ENCODE measurements at regions not wholly inside any gene's neighbourhood (a gene's known extent, or its start where the extent isn't known, plus 50 kb on each side); places are given as distances from the start of the nearest gene placed in this dataset.

DNA sequence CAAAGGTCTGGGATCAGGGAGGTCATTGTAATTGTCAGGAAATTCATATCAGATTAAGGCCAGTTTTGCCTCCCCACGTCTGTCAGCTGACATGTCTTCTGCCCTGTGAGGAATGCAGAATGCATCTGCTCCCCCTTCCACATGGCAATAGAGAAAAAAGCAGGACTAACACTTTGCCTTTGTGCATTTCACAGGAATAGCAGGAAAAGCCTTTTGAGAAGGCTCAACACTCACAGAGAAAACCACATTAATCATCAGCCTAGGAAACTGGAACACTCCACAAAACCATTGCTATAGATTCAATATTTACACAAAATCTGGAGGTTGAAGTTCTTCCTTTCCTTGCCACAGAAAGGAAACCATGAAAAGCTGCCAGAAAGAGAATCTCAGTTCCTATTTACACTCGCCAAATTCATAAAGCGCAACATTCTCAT is 165.2 kb upstream of the HES1 start:
- DNase-seq = no peak

DNA sequence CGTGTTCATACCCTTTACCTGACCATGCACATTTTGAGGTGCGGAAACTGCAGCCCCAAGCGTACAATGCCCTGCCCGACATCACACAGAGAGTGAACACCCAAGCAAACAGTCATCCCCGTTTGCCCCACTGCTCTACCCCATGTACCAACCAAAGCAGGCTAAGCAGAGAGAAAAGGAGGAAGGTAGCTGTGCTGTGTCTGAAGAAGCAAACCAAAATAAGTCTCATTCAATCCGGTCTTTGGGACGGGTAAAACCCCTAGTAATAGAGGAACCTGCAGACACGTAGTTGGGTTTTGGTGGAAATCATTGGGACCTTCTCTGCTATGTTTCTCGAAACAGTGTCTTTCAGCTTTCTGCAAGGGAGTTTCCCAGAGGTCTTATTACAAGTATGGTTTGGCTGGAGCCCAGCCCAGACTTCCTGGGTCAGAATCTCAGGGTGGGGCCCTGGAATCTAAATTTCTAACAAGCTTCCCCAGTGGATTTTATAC is 164.6 kb upstream of the HES1 start:
- DNase-seq = no peak

DNA sequence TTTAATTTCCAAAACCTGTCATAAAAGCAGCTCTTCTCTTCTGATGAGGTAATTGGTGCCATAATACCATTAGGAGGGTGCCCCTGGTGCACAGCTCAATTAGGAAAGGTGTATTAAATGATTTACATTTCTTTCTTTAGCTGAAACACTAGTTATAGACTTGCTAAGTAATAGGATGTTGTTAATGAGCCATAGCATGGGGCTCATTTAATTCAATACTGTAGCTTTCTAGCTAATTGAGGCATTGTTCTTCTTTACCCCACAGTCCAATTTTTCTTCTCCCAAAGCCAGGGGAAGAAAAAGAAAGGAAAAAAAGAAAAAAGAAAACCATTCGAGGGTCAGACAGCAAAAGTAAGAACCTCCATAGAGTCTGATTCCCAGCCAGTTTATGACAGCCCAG is 164.0 kb upstream of the HES1 start:
- DNase-seq = no peak

DNA sequence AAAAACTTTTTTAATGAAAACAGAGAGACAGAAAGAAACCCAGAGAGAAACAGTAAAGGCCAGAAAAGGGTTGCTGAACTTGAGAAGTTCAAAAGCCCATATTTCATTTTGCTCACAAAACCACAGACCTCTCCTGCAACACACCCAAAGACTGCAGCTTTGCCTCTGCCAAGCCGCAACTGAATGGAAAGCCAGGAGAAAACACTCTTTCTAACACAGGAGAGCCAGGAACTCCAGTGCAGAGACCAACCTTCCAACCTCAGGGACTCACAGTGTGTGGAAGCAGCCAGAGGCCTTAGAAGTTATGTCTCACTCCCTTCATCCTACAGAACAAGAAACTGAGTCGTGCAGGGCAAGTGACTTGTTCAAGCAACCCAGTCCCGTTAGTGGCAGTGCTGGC is 163.1 kb upstream of the HES1 start:
- no peak for DNase-seq

DNA sequence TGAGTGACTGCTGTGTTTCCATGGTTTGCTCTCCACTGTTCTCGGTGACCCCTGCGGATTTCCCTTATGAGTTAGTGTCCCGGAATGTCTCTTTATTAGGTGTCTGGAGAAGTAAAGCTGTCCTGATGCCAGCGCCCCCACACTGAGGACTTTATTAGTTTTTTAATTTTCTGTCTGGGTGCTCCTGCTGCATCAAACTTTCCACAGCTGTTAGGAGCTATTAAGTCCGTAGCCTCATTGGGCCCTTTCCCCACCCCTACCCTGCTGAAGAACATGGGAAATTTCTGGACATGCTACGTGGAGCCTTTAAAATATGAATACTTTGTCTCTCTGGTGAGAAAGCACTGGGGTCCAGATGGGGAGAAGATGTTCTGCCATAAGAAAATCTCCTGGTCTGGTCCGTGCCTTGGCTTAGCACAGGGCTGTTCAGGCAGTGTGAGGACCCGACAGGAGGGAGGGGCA is 161.7 kb upstream of the HES1 start:
- no peak for DNase-seq

DNA sequence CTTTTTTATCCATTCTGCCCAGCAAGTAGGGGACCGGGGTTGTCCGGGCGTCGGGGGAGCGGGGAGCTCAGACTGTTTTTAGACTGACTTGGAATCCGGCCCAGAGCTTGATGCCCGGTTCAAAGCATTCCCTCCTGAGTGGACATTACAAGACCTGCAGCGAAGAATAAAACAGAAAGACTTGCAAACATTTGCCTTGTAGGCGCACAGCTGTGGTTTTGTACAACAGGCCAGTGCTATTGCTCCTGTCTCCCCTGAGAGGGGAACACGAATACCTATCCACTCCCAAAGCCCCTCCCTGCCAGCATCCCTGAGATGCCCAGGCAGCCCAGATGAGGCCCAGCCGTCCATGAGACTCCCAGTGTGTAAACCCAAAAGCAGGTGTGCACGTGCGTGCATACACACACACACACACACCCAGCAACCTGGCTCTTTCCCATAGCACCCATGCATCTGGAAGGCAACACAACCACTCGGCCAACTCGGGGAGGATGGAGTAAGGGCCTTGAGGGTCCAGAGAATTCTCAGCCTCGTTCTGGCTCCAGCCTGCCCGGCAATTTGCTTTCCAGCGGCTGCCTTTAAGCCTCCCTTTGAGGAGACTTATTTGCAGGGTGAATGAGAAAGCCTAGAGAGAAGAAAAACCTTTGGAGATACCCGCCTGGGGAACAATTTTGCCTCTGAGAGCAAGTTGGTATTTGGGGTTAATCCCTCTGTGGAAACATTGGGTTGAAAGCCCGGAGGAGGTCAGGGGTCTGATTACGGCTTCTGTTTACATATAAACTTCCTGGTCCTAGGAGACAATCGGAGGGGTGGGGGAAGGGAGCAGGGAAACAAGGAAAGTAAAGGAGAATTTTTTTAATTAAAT is 161.0 kb upstream of the HES1 start:
- DNase-seq = no peak

DNA sequence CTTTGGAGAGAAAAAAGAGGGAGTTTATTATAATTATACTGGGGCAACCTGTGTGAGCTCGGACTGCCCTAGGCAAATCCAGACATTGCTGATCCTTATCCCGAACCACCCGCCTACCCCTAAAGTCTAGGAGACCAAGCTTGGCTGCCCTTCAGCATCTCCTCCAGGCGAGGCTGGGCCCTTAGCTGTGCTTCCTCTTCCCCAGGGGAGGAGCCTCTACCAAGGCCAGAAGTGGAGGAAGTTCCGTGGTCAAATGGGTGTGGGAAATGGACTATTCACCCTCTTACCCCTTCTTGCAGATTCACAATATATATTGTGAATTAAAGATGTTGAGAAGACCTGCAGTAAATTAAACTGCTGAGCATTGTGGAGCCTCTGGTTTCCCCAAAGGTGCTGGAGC is 158.3 kb upstream of the HES1 start:
- DNase-seq = no peak

DNA sequence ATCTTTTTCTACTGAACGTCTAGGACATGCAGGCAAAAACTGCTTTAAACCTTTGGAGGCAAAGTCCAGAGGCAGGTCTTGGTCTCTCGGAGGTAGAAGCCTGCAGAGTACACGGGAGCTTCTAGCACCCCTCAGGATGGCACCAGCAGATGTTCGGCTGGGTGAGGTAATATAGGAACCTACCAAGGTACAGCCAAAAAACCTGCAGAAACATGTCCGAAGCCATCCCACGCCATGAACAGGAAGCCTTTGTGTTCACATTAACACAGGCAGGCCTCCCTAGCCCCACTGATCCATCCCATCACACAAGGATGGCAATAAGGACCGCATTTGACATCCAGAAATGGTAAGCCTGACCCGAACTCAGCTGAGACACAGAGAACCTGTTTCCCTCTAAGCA is 157.9 kb upstream of the HES1 start:
- DNase-seq = no peak

DNA sequence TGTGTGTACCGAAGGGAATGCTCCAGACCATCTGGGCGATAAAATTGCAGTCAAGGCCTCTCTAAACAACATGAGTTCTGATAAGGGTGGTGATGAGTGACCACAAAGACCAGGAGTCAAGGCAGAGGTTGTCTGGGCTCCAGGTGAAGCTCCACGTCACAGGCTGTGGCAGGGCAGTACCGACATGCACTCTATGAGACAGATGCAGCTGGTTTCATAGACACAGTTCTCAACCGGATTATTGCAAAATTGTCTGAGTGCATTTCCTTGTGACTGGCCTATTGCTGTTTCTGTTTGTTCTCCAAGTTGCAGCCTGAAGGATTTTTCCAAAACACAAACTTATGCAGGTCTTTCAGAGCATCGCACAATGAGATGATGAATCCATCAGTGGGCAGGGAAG is 157.5 kb upstream of the HES1 start:
- DNase-seq = no peak

DNA sequence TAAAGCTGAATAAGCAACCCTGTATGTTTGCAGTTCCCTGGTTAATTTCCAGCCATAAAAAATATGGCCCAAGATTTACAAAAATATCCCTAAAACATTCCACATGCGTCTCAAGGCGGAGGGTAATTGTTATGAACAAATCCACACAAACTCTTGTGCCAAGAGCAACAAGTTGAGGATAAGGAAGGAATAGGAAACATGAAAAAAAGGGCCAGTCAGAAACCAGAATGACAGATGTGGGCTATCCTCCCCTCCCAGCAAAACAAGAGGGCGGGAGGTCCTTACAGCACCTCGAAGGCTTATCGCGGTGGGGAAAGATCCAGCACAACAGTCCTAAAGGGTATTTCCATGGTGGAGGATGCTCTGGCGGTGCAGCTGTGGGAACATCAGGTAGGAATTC is 155.6 kb upstream of the HES1 start:
- no peak for DNase-seq

DNA sequence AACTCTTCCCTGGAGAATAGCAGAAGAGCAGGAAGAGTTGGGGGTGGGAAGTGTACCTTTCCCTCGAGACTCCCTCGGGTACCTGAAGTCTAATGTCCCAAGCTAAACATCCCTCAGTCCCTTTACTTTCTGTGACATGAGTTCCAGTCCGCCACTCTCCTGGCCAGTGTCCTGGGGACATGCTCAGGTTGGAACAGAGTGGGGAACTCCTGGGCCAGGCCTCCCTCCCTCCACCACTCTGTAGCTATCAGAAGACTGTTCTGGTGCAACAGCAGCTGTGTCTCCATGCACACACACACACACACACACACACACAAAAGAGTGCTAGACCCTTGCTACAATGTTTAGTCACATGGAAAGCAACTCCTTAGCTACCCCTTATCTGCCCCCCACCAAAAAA is 155.0 kb upstream of the HES1 start:
- DNase-seq = no peak

DNA sequence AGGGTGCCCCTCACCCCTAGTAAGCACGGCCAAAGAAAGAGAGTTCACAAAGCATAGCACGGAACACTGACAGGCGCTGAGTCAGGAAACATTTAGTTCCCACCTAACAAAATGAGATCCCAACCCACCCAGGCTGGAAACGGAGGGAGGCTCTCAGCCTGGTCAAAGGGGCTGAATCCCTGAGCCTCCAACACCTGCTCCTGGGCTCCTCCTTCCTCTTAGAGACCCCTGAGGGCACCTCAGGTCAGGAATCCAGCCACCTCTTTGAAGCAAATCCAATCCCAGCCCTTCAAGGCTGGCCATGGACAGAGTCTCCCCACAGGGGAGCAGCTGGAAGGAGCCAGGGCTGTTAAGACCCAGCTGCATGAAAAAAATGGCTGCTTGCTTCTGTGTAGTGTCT is 154.4 kb upstream of the HES1 start:
- no peak for DNase-seq

DNA sequence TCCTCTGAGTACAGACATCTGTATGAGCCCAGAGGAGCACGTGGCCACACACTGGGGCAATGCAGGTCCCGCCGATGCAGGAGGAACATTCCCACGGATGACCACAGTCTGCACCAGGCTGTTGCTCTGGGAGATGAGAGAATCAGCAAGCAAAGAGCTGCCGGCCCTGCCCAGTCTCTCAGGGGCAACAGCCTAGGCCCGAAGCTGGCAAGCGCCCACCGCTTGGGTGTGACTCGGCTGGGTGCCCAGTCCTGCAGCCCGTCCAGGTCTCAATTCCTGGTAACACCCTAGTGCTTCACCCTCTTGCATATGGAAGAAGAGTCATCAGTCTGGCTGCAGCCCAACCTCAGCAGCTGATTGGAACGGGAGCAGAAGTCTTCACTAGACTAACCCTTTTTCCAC is 153.7 kb upstream of the HES1 start:
- DNase-seq = no peak

DNA sequence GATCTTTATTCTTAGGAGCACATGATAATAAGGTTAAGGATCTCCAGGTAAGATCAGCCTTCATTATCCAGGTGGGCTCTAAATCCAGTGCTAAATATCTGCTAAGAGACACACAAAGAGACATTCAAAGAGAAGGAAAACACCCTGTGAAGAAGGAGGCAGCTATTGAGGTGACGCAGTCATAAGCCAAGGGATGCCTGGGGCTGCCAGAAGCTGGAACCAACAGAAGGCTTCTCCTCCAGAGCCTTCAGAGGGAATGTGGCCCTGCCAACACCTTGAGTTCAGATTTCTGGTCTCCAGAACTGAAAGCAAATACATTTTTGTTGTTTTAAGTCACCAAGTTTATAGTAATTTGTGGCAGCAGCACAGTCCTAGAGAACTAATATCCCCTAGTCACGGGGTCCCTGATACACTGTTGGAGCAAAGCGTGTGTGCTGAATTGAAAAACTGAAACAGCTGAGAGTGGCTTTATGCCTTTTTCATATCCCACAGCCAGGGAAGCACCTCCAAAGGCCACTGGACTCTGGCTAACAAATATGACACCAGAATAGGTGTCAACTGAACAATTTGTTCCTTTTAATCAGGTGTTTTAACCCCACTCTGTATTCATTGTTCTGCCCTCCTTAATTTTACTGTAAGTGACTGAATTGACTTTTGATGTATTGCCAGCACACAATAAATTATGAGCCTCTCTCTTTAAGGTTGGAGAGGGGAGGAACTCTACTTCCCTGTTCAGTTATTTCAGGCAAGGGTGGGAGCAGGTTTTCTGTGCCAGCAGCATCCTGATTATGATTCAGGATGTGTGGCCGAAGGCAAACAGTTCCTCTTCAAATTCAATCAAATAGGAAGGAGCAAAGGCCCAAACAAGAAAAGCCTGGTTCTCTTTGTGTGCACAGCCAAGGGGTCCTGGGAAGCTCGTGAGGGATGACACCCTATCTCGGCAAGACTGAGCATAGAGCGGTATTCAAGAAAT is 151.8 kb upstream of the HES1 start:
- no peak for DNase-seq

DNA sequence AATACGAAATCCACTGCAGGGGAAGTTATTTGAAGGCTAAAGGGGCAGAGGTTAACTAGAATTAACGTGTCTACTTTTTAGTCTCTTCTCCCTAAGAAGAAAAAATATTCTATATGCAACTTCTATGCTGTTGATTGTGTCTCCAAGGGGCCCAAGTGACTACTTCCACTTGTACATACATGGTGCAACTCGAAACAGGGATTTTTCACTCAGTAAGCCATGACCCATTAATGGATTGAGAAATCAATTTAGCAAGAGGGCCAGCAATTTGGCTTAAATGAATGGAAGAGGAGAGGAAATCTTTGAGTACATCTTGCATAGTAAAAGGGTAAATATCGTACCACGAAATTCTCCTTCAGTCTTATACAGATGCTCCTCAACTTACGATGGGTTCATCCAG is 151.1 kb upstream of the HES1 start:
- no peak for DNase-seq

DNA sequence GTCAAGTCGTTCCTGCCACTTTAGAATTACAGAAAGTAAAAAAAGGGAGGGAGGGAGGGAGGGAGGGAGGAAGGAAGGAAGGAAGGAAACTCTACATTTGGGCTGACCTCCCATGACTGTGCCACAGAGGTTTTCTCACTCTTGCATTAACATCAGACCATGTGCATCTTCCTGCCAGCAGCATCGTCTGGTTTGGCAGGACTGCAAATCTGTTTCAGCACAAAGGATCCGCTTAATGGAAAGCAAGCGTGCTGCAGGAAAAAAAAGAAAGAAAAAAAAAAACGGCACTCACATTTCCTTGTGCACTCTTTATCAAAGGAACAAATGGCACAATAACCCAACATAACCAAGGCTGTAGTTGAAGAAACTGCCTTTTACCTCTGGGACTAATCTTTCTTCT is 148.8 kb upstream of the HES1 start:
- DNase-seq = no peak

DNA sequence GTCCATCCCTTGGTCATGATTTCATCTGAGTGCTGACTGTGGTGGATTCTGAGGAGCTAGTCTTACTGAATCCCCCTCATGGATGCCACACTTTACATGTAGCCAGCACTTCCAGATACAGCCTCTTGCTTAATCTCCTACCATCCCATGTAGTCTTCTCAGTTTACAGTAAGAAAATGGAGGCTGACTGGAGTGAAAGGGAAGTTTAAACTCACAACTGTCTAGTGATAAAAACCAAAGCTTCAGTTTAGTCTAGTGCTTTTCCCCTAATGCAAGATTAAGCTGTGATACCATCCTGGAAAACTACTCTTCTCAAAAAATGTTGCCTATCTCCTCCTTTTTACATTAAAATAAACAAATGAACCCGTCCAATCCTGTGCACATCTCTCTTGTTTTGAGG is 146.8 kb upstream of the HES1 start:
- DNase-seq = no peak

DNA sequence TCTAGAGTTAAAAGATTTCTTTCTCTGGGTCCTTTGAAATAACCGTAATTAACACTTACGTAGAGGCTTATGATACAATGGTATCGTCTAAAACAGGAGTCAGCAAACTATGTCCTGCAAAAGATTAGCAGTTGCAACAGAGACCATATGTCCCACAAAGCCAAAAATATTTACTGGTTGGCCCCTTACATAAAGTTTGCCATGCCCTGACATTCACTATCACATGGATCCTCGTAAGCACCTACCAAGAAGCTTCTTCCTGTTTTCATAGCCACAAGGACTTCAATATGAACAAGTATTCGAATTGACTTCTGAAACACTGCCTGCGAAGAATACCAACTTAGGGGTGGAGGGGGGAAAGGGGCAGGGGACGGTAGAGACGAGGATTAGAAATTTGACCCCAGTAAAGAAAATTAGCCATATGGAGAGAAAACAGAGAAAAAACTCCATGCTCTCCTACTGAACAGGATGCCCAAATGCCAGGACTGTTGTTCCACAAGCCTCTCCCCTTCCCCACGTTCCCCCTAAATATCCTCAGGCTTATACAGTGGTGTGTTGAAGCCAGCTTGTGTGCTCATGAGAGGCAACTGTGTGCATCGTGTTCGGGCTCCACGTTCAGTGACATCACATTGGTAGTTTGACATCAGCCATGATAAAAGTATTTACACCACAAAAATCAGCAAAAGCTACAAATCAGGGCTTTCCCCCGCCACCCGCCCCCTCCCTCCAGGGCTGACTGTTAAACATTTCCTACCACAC is 144.1 kb upstream of the HES1 start:
- no peak for DNase-seq

DNA sequence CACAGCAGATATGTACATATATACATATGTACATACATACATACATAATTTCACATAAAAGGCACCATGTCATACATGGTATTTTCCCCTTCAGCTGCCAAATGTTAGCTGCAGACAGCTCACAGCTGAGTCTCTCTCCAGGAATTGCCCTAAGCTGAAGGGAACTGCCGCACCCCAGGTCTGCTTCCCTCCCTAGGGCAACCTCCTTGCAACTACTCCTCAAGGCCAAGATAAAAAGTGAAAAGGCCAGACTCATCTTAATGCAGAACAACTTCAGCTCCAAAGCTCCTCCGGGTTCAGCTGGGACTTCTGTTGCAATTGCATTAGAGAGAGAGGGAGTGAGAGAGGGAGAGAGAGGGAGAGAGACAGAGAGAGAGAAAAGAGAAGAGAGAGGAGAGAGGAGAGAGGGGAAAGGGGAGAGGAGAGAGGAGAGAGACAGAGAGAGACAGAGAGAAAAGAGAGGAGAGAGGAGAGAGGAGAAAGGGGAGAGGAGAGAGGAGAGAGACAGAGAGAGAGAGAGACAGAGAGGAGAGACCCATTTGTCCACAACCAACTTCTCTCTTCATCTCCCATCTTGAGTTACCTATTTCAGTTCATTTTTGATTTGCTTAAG is 143.4 kb upstream of the HES1 start:
- DNase-seq = no peak

DNA sequence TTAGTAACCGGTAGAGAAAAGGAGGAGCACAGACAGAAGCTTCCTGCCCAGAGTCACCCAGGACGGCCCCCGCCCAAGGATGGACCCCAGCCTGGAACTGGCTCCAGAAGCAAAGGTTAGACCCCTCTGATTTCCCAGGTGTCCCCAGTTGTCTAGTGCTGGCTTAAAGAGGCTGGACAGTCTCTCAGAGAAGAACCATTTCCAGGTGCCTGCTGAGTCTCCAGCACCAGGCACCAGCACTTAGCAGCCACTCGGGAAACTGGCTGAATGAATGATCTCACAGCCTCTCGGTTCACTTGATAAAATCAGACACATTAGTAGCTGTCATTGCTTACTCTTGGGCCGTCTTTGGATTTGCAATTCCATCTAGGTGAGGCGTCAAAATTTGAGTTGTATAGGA is 139.7 kb upstream of the HES1 start:
- DNase-seq = no peak

DNA sequence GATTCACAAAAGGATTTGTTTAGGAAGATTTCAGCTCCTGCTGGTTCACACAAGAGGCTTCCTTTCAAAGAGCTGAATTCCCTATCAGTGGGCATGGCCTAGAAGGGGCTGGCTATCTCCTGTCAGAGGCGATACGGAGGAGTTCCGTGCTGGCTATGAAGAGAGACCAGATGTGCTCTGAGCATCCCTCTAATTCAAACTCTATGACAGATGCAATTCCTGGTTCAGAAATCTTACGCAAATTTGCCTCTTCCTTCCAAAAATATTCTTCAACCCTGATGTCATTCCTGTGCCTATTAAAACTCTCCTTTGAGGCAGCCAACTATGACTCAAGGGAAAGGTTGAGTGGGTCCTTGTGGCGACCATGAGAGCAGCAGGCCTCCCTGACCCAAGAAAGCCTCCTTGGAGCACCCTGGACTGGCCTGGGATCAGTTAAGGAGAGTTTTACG is 139.3 kb upstream of the HES1 start:
- no peak for DNase-seq

Measured in NCI-H1417 treated with DMSO at 0.1 percent for 48 hours (cell line).